ENCODE measurements at regions not wholly inside any gene's neighbourhood (a gene's known extent, or its start where the extent isn't known, plus 50 kb on each side); places are given as distances from the start of the nearest gene placed in this dataset.
"Not testable (repeated sequence)": the region's sequence is repeated elsewhere in the genome, so short reads cannot be mapped to it uniquely, and the experiment has no call there.

GRCh38 chr4:20193141-20193936 is 58.4 kb upstream of the SLIT2 start:
- H3K27me3 ChIP-seq: no peaks in the 10 kb centered on the region
- no peak for TF ChIP-seq POLR2A (IDR thresholded peaks at IDR 0.05)
- TF ChIP-seq CTCF (IDR thresholded peaks at IDR 0.05): no peak
- H3K9me3 ChIP-seq: peaks cover 0 to 5% (median 0%) of the 10 kb centered on the region in 12 donors
- no peaks in the 10 kb centered on the region for H3K36me3 ChIP-seq
- WGBS, 4 donors: 59 to 72% (median 69%) methylated on average over 5 of the region's 5 CpGs
- peak in 2 of 4 donors; percentile 44 to 60 for ATAC-seq
- no peak for DNase-seq
- no peak overlapping the region for H3K4me3 ChIP-seq
- H3K27ac ChIP-seq: peak overlapping the region in 8 of 12 donors; percentile 5 to 77 (median 60)
- peaks cover 0 to 26% (median 0%) of the 10 kb centered on the region in 12 donors for H3K4me1 ChIP-seq
- intact Hi-C loops (cut with DNase I): no loop called here

GRCh38 chr4:20192736-20193135 is 59.0 kb upstream of the SLIT2 start:
- WGBS, 4 donors: 62 to 69% (median 65%) methylated on average over 2 of the region's 2 CpGs
- H3K27ac ChIP-seq: peak overlapping the region in 7 of 12 donors; percentile 47 to 77 (median 65)
- intact Hi-C loops (cut with DNase I): no loop called here

GRCh38 chr4:20185103-20185502 is 66.6 kb upstream of the SLIT2 start:
- Histone ChIP-seq H3K27me3 (no peaks in the 10 kb centered on the region), H3K4me3 (no peak overlapping the region), H3K36me3 (no peaks in the 10 kb centered on the region), H3K9me3 (peaks cover 0 to 27% (median 7%) of the 10 kb centered on the region in 12 donors), H3K4me1 (no peaks in the 10 kb centered on the region), H3K27ac (peak overlapping the region in 2 of 12 donors; percentile 2 to 10)
- ATAC-seq: no peak
- intact Hi-C loops (cut with DNase I): no loop called here
- 58 to 67% (median 62%) methylated on average over 2 of the region's 2 CpGs for WGBS, 4 donors
- TF ChIP-seq POLR2A (IDR thresholded peaks at IDR 0.05) (no peak), CTCF (IDR thresholded peaks at IDR 0.05) (no peak)
- DNase-seq: no peak

More at GRCh38 chr4:20192736-20193135, 59.0 kb upstream of the SLIT2 start:
- TF ChIP-seq POLR2A (IDR thresholded peaks at IDR 0.05): no peak
- no peak for TF ChIP-seq CTCF (IDR thresholded peaks at IDR 0.05)
- Histone ChIP-seq H3K4me1 (peaks cover 0 to 26% (median 0%) of the 10 kb centered on the region in 12 donors), H3K36me3 (no peaks in the 10 kb centered on the region), H3K9me3 (peaks cover 0 to 5% (median 0%) of the 10 kb centered on the region in 12 donors), H3K4me3 (no peak overlapping the region), H3K27me3 (no peaks in the 10 kb centered on the region)
- no peak for ATAC-seq
- DNase-seq: no peak

- H3K4me3 ChIP-seq; H3K4me1 ChIP-seq; H3K27ac ChIP-seq; H3K36me3 ChIP-seq; DNase-seq; H3K27me3 ChIP-seq; ATAC-seq; intact Hi-C loops (cut with DNase I): not testable (repeated sequence)
- 81 to 95% (median 91%) methylated on average over 5 of the region's 5 CpGs for WGBS, 4 donors
- peaks cover 0 to 33% (median 13%) of the 10 kb centered on the region in 12 donors for H3K9me3 ChIP-seq
These were observed 68.6 kb upstream of the SLIT2 start for GRCh38 chr4:20183131-20183530.

Measured in heart left ventricle (tissue), 16 donors.